ENCODE measurements at regions not wholly inside any gene's neighbourhood (a gene's known extent, or its start where the extent isn't known, plus 50 kb on each side); places are given as distances from the start of the nearest gene placed in this dataset.
"Not testable (repeated sequence)": the region's sequence is repeated elsewhere in the genome, so short reads cannot be mapped to it uniquely, and the experiment has no call there.

DNA sequence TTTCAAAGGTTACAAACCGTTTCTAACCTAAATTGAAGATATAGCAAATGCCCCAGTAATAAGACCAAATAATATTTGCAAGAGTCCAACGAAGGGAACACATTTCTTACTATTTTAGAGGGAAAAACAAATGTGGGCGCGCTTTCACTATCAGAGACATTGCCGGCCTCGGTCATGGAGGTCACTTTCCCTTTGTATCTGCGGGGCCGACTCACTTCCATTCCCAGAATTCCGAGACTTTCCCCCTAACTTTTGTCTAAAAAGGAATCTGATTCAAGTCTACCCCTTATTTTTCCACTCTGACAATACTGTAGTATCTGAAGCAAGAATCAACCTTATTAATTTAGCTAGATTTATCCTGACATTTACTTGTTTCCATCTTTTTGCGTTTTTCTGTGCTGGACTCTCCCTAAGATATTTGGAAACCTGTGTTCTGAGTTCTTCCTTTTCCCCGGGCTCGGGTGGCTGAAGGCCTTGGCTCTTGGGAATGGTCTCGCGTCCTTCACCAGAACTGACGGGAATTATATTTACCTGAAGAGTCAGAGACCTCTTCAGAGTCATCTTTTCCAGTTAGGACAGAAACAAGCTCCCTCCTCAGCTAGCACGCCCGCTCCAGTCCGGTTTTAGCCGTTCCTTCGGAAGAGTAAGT, 71.8 kb upstream of the ZNF184 start:
- Histone ChIP-seq H2AFZ (ENCODE audit: low read depth, low read length) (peak overlapping the region; percentile 83), H3K4me1 (ENCODE audit: insufficient read depth, low read length) (no peaks in the 10 kb centered on the region), H3K9ac (ENCODE audit: low read length) (peak overlapping the region; percentile 60), H3K4me2 (ENCODE audit: low read length) (peak overlapping the region; percentile 89), H3K27me3 (ENCODE audit: insufficient read depth, low read length) (no peaks in the 10 kb centered on the region), H3K36me3 (ENCODE audit: insufficient read depth, low read length) (no peaks in the 10 kb centered on the region), H4K20me1 (ENCODE audit: insufficient read depth, low read length) (no peaks in the 10 kb centered on the region), H3K27ac (ENCODE audit: low read depth, low read length) (no peak overlapping the region), H3K79me2 (ENCODE audit: insufficient read depth, low read length) (no peaks in the 10 kb centered on the region), H3K4me3 (ENCODE audit: insufficient read depth, low read depth, low read length) (peak overlapping the region; percentile 70), H3K9me3 (ENCODE audit: insufficient read depth, low read depth, low read length) (peaks cover 2% of the 10 kb centered on the region)
- no peaks in the 10 kb centered on the region for H3K4me1 Mint-ChIP-seq (ENCODE audit: low read depth, unreplicated experiment)
- H3K36me3 Mint-ChIP-seq (ENCODE audit: low read depth, unreplicated experiment), result no peaks in the 10 kb centered on the region
- TF ChIP-seq CTCF (IDR thresholded peaks at IDR 0.05; ENCODE audit: insufficient read depth, low read depth, low read length) (no peak), EZH2 (IDR thresholded peaks at IDR 0.05; ENCODE audit: insufficient read depth, low read length) (no peak)
- peak overlapping the region; percentile 64 for H3K27ac Mint-ChIP-seq (ENCODE audit: unreplicated experiment)
- H3K9me3 Mint-ChIP-seq (ENCODE audit: unreplicated experiment), result peaks cover 5% of the 10 kb centered on the region
- DNase-seq (ENCODE audit: low read depth), result no peak
- no peak for FAIRE-seq
- peaks cover 7% of the 10 kb centered on the region for H3K27me3 Mint-ChIP-seq (ENCODE audit: low read depth, unreplicated experiment)
- peak overlapping the region; percentile 91 for H3K4me3 Mint-ChIP-seq (ENCODE audit: unreplicated experiment)

DNA sequence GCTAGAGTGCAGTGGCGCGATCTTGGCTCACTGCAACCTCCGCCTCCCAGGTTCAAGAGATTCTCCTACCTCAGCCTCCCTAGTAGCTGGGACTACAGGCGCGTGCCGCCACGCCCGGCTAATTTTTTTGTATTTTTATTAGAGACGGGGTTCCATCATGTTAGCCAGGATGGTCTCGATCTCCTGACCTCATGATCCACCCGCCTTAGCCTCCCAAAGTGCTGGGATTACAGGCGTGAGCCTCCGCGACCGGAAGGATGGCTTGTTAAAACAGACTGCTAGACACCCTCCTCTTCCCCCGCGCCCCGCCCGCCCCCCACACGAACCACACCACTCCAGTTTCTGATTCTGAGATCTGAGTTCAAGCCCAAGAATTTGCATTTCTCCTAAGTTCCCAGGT, 71.2 kb upstream of the ZNF184 start:
- not testable (repeated sequence) for FAIRE-seq; H3K27me3 Mint-ChIP-seq (ENCODE audit: low read depth, unreplicated experiment); H3K36me3 ChIP-seq (ENCODE audit: insufficient read depth, low read length); H3K4me1 Mint-ChIP-seq (ENCODE audit: low read depth, unreplicated experiment); H4K20me1 ChIP-seq (ENCODE audit: insufficient read depth, low read length); H3K4me3 ChIP-seq (ENCODE audit: insufficient read depth, low read depth, low read length); H3K9me3 Mint-ChIP-seq (ENCODE audit: unreplicated experiment); H3K9me3 ChIP-seq (ENCODE audit: insufficient read depth, low read depth, low read length); H3K27ac ChIP-seq (ENCODE audit: low read depth, low read length); DNase-seq (ENCODE audit: low read depth); H3K4me1 ChIP-seq (ENCODE audit: insufficient read depth, low read length); H3K36me3 Mint-ChIP-seq (ENCODE audit: low read depth, unreplicated experiment); H3K27me3 ChIP-seq (ENCODE audit: insufficient read depth, low read length); H3K79me2 ChIP-seq (ENCODE audit: insufficient read depth, low read length); H3K9ac ChIP-seq (ENCODE audit: low read length)
- H3K27ac Mint-ChIP-seq (ENCODE audit: unreplicated experiment), result peak overlapping the region; percentile 64
- peak overlapping the region; percentile 91 for H3K4me3 Mint-ChIP-seq (ENCODE audit: unreplicated experiment)
- H2AFZ ChIP-seq (ENCODE audit: low read depth, low read length), result peak overlapping the region; percentile 83
- peak overlapping the region; percentile 89 for H3K4me2 ChIP-seq (ENCODE audit: low read length)

DNA sequence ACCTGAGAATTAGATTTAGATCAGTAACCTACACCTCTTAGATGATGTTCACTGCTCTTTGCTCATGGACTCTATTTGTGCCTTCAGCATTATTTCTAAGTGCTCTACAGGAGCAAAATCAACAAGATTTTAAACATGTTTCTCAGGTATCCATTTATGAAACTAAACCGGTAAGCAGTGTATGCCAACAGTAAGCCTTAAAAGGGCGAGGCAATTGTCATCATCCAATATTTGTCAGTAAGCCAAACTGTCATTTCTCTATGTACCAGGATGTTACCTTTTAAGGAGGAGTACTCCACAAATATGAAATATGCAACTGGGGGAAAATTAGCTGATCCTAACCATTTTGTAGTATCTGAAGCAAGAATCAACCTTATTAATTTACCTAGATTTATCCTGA, 69.6 kb upstream of the ZNF184 start:
- DNase-seq (ENCODE audit: low read depth), result no peak
- peaks cover 5% of the 10 kb centered on the region for H3K9me3 Mint-ChIP-seq (ENCODE audit: unreplicated experiment)
- H3K9ac ChIP-seq (ENCODE audit: low read length), result no peak overlapping the region
- H3K27me3 ChIP-seq (ENCODE audit: insufficient read depth, low read length), result no peaks in the 10 kb centered on the region
- H3K27me3 Mint-ChIP-seq (ENCODE audit: low read depth, unreplicated experiment), result peaks cover 8% of the 10 kb centered on the region
- H3K36me3 ChIP-seq (ENCODE audit: insufficient read depth, low read length), result no peaks in the 10 kb centered on the region
- no peaks in the 10 kb centered on the region for H3K79me2 ChIP-seq (ENCODE audit: insufficient read depth, low read length)
- TF ChIP-seq CTCF (IDR thresholded peaks at IDR 0.05; ENCODE audit: insufficient read depth, low read depth, low read length), result no peak
- TF ChIP-seq EZH2 (IDR thresholded peaks at IDR 0.05; ENCODE audit: insufficient read depth, low read length), result no peak
- no peak overlapping the region for H3K27ac Mint-ChIP-seq (ENCODE audit: unreplicated experiment)
- no peak overlapping the region for H3K4me3 Mint-ChIP-seq (ENCODE audit: unreplicated experiment)
- H3K27ac ChIP-seq (ENCODE audit: low read depth, low read length), result no peak overlapping the region
- H2AFZ ChIP-seq (ENCODE audit: low read depth, low read length), result no peak overlapping the region
- H3K9me3 ChIP-seq (ENCODE audit: insufficient read depth, low read depth, low read length), result peaks cover 2% of the 10 kb centered on the region
- H3K4me2 ChIP-seq (ENCODE audit: low read length), result no peak overlapping the region
- no peaks in the 10 kb centered on the region for H3K4me1 Mint-ChIP-seq (ENCODE audit: low read depth, unreplicated experiment)
- no peaks in the 10 kb centered on the region for H3K4me1 ChIP-seq (ENCODE audit: insufficient read depth, low read length)
- no peak for FAIRE-seq
- H3K36me3 Mint-ChIP-seq (ENCODE audit: low read depth, unreplicated experiment), result no peaks in the 10 kb centered on the region
- no peak overlapping the region for H3K4me3 ChIP-seq (ENCODE audit: insufficient read depth, low read depth, low read length)
- no peaks in the 10 kb centered on the region for H4K20me1 ChIP-seq (ENCODE audit: insufficient read depth, low read length)

Measured in astrocyte (in vitro differentiated cells and primary cell).